DOHH2 (cell line): ENCODE measurements at regions not wholly inside any gene's neighbourhood (a gene's known extent, or its start where the extent isn't known, plus 50 kb on each side); places are given as distances from the start of the nearest gene placed in this dataset.

Source experiments
- CTCF ChIP-seq: fragments of 200-600 bp; sonication (generic); IDR thresholded peaks from one replicate; pipeline ENCODE4 v1.5.1; 2014; ENCODE audit warnings: antibody characterized with exemption, mild to moderate bottlenecking, low read depth, low read length; ENCODE audit not compliant: poor library complexity, severe bottlenecking
- EZH2phosphoT487 ChIP-seq: fragments of 200-600 bp; sonication (generic); IDR thresholded peaks from 2 replicates; pipeline ENCODE4 v1.6.1; 2017; ENCODE audit warnings: borderline replicate concordance, mild to moderate bottlenecking, antibody characterized with exemption, low read length, moderate library complexity, mixed read lengths

- TF ChIP-seq CTCF (no peak), EZH2phosphoT487 (no peak)
These were observed 132.6 kb upstream of the CHRNA7 start for GRCh38 chr15:31897746-31898145.
